Left cardiac atrium (tissue), 4 donors: ENCODE measurements at regions not wholly inside any gene's neighbourhood (a gene's known extent, or its start where the extent isn't known, plus 50 kb on each side); places are given as distances from the start of the nearest gene placed in this dataset.
"Not testable (repeated sequence)": the region's sequence is repeated elsewhere in the genome, so short reads cannot be mapped to it uniquely, and the experiment has no call there.

ENCODE experiments used
- ATAC-seq, 2 donors: fragments of 200-7000 bp; cut with Tn5 transposase; one replicate each; pipeline ENCODE4 v1.9.1; 2020; ENCODE audit warnings: mild to moderate bottlenecking in 2 of 2, moderate library complexity in 2 of 2
- DNase-seq: peaks from one replicate; pipeline ENCODE4 v3.0.0-alpha.2; 2020
- intact Hi-C, 2 donors: fragments of 100-400 bp; cut with DNase I; formaldehyde crosslinking; loops; one replicate each; pipeline versions ENCODE4 v1.14.1 to v1.15.1; 2022 to 2023
- donor health status: DM: no; HTN: yes; CAD: no.
- donor health status: DM: no; HTN: yes; CAD: no; lungs with severe emphysema.
- donor health status: DM: yes; HTN: yes; CAD: no.
- donor health status: Dilated cardiomyopathy.

DNA sequence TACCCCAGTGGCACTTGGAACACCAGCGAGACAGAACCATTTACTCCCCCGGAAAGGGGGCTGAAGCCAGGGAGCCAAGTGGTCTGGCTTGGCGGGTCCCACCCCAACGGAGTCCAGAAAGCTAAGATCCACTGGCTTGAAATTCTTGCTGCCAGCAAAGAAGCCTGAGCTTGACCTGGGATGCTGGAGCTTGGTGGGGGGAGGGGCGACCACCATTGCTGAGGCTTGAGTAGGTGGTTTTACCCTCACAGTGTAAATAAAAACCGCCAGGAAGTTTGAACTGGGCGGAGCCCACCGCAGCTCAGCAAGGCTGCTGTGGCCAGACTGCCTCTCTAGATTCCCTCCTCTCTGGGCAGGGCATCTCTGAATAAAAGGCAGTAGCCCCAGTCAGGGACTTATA, 62.8 kb downstream of the RPS24 start:
- intact Hi-C loops, ATAC-seq, DNase-seq: not testable (repeated sequence)

DNA sequence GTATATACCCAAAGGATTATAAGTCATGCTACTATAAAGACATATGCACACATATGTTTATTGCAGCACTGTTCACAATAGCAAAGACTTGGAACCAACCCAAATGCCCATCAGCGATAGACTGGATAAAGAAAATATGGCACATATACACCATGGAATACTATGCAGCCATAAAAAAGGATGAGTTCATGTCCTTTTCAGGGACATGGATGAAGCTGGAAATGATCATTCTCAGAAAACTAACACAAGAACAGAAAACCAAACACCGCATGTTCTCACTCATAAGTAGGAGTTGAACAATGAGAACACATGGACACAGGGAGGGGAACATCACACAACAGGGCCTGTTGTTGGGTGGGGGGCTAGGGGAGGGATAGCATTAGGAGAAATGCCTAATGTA, 68.9 kb downstream of the RPS24 start:
- DNase-seq, intact Hi-C loops, ATAC-seq: not testable (repeated sequence)

DNA sequence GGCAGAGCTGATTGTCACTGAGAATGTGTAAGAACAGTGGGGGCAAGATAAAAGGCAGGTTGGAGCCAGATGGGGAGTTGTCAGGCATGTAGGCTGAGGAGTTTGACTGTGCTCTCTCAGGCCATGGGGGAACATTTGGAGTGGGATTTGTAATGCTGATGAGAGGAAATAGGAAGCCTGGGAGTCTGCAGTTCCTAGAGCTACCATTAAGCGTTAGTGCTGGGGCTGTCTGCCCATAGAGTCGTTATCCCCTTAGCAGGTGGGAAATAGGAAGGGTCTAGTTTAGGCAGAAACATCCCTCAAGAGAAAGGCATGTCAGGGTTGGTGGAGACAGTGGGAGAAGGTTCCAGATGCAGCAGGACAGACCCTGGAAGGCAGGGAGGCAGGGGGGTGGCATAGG, 75.5 kb downstream of the RPS24 start:
- ATAC-seq, result no peak
- DNase-seq, result no peak
- intact Hi-C loops, result no loop called here

DNA sequence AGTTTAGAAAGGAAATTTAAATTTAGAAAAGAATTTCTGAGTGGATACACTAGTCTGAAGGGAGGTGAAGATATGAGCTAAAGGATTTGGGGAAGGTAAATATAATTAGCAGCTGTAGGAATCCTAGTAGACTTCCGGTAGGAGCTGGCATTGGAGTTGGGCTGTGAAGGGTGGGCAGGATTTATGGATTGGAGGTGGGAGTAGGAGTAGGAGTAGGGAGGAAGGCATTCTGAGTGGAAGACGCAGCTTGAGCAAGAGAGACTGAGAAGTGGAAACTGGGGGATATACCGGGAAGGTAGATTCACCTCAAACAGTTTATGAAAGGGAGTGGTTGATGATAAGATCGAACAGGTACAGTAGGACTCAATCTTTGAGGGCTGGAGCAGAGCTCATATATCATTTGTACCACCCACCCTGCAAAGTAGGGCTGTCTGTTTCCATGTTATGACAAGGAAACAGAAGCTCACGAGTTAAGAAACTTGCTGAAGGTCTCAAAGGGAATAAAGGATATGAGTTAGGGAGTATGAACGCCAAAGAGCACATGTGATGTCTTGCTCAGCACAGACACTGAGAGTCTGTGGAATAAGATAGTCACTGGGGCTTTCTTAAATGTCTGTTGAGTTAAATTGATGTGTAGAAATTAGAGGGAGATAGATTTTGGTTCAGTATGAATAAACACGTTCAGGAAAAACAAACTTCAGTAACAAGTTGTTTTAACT, 81.6 kb downstream of the RPS24 start:
- no peak for ATAC-seq

DNA sequence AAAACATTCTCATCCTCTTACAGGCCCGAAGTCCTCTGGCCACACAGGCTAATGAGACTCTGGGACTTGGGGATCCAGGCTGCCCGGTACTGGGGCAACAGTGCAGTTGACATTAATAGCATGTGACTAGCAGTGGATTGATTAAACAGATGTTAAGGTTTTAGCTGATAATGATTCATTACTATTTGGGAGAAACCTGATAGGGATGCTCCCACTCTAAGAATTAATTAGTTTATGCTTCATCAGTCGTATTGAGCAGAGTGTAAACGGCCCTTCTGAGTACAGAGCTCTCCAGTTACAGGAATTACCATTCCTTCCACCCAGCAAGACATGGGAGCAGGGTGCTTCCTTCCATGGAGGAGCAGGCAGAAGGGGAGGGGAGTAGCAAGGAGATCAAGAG, 82.7 kb downstream of the RPS24 start:
- DNase-seq, result no peak
- no peak for ATAC-seq
- intact Hi-C loops, result no loop called here

More for the DNA sequence above, 81.6 kb downstream of the RPS24 start:
- DNase-seq, result no peak
- intact Hi-C loops, result no loop called here

DNA sequence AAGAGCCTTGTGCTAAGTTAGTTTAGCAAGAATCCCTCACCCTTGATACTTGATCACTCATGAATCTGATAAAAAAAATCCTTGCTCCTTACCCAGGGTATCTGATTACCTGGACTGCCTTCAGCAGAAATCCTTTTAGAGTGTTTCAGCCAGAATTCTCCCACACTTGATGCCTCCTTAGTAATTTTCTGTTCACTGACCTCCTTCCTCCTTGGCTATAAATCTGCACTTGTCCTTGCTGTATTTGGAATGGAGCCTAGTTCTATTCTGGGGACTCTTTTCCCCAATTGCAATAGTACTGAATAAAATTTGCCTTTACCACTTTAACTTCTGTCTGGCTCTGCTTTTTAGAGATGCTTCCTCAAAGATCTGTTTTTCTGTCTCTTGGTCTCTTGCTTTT, 84.9 kb downstream of the RPS24 start:
- ATAC-seq (no peak), DNase-seq (no peak)
- intact Hi-C loops, result no loop called here

DNA sequence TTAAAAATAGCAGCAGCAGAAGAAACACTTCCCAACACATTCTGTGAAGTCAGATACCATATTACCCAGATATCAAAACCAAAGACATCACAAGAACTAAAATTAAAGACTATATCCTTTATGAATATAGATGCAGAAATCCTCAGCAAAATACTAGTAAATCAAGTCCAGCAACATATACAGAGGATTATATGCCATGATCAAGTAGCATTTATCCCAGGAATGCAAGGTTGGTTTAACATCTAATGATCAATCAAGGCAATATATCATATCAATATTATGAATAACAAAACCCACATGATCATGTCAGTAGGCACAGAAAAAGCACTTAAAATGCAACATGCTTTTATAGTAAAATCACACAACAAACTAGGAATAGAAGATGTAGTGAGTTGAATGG, 88.1 kb downstream of the RPS24 start:
- intact Hi-C loops, result no loop called here
- ATAC-seq (no peak), DNase-seq (no peak)

DNA sequence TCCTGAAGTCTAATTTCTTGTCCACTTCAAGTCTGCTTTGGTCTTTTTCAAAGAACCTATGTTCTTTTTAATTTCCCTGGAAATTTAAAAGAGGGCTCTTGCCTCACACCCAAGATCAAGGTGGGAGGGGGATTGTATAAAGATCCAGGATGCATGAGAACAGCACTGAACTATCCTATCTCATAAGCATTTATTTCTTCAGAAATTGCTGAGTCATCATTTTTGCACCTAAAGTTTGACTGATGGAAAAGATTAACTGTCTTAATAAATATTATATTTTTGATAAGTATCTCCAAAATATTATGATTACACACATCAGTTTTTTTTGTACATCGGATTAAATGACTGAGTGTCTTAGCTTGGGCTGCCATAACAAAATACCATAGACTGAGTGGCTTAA, 90.5 kb downstream of the RPS24 start:
- DNase-seq (no peak), ATAC-seq (no peak)
- intact Hi-C loops, result no loop called here

DNA sequence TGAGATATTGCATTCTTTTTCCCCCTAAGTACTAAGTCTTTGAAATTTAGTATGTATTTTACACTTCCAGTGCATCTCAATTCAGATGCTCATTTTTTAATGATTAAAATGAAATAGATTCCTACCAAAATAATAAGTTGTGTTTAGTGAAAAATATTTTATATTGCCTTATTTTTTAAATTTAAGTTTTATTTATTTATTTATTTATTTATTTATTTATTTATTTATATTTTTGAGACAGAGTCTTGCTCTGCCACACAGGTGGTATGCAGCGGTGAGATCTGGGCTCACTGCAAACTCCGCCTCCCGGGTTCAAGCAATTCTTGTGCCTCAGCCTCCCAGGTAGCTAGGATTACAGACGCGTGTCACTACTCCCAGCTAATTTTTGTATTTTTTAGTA, 95.5 kb downstream of the RPS24 start:
- intact Hi-C loops, result no loop called here
- no peak for DNase-seq

DNA sequence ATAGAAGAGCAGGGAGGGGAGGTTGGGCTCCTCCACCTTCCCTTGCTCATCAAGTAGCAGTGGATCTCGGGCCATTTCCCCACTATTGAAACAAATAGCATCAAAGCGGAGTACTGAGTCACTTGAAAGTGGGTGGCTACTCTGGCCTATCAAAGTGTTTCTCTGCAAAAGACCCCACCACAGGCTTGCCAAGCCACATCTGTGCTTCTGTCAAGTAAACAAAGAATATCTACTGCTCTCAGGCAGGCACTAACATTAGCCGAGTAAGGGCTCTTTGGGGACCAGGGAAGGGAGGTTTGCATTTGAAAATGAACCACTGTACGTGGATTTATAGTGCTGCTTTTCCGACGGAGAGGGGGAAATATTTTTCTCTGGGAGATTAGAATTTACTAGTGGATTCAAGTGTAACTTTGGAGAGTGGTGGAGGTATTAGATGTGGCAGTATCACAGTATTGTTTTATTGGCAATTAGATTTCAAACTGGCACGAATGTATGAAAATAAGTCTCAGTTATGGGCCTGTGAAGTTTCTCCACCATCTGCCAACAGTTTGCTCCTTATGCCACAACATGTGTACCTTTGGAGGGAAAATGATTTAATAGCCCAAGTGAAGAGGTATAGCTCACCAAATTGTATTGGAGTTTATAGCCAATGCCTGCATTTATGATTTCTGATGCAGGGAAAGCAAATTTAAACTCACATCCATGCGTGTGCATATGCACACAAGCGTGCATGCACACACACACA, 97.5 kb downstream of the RPS24 start:
- intact Hi-C loops, result no loop called here
- no peak for ATAC-seq
- DNase-seq, result no peak

More for the DNA sequence above, 95.5 kb downstream of the RPS24 start:
- ATAC-seq, result no peak

DNA sequence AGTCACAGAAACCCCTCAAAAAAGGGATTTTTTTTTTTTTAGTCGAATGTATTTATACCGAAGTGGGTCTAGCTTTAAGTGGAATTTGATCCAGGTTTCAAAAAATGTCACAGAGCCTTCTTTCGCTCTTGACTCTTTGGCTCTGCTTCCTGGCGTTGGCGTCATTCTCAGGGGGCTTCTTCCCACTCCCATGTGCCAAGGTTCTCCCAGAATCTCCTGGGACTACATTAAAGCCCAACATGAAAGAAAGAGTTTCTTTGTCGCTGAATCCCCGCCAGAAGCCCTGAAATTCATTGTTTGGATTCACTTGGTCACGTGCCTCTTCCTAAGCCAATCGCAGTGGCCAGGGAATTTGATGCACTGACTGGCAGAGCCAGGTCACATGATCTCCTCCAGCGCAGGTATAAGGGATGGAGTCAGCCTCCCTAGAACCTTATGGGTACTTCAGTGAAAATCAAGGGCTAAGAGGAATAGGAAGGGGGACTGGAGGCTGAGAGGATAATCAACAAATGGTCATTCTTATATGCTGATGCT, 101.2 kb downstream of the RPS24 start:
- no peak for DNase-seq
- no peak for ATAC-seq

DNA sequence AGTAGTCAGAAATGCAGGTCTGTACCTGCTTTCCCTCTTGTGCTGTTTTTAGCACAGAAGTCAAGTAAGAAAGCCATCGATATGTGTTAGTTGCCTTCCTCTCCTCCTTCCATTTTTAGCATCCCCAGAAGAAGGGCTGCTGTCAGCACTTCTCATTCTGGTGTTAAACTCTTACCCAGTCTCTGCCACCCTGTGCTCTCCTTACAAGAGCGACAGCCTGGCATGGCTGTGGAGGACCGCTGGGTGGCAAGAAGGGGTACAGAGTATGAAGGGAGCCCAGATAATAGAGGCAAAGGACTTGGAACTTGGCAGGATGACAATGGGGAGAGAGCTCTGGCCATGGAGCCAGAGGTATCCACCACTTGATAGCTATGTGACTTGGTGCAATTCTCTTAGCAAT, 103.5 kb downstream of the RPS24 start:
- intact Hi-C loops, result no loop called here
- DNase-seq (no peak), ATAC-seq (no peak)

More for the DNA sequence above, 101.2 kb downstream of the RPS24 start:
- intact Hi-C loops, result no loop called here

DNA sequence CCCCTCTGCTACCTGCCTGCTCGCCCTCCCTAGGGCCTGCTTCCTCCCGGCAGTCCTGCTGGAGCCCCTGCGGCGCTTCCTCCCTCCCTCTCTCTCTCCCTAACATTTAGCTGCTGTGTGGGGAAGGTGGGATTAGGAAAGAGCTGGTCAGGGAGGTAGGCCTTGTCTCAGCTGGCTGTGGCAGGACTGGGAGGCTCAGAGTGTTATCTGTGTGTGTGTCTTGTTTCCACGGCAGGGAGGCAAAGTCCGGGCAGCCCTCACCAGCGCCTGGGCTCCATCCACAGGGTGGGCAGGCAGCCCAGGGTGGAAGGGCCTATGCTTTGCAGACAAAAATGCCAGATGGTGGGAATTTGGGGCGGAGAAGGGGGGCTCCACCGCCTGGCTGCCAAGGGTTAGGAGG, 105.7 kb downstream of the RPS24 start:
- intact Hi-C loops, result no loop called here
- DNase-seq, result no peak
- ATAC-seq, result peak; percentile 47 to 68

DNA sequence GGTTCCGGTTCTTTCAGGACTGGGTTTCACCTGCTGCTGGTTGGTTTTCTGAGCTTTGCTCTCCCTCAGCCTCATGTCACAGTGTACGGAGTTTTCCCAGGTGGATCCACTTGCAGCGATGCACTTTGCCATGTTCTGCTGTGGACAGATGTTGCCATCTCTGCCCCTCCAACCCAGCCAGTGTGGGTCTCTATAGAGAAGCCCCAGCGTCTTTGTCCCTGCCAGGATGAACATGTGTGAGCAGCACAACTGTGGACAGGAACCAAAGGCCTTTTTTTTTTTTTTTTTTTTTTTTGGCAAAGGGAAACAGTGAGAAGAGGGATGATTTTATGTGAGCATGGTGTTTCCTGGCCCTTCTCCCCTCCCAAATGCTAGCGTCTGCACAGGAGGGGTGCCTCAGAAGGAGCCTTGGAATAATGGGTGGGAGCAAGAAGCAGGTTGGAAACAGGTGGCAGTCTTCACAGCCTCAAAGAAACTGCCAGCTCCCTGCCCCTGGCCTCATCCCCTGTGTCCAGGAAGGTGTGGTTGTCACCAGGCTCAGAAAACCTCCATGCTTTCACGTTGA, 106.5 kb downstream of the RPS24 start:
- ATAC-seq, result no peak
- intact Hi-C loops, result no loop called here

DNA sequence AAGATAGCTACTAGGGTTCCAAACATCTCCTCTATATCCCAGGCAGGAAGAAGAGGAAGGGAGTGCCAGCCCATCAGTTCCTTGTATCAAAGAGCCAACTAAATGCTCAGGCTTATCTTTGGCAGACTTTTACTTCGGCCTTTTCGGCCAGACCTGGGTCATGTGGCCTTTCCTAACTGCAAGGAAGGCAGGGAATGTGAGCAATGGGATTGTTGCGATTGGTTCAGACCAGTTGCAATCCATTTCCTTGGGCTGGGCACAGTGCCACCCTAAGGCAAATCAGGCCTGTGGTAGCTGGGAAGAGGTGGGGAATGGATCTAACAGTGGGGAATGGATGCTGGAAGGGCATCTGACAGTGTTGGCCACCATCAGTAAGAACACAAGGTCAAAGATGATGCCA, 109.9 kb downstream of the RPS24 start:
- intact Hi-C loops, result no loop called here
- ATAC-seq, result no peak
- no peak for DNase-seq

More for the DNA sequence above, 106.5 kb downstream of the RPS24 start:
- no peak for DNase-seq

DNA sequence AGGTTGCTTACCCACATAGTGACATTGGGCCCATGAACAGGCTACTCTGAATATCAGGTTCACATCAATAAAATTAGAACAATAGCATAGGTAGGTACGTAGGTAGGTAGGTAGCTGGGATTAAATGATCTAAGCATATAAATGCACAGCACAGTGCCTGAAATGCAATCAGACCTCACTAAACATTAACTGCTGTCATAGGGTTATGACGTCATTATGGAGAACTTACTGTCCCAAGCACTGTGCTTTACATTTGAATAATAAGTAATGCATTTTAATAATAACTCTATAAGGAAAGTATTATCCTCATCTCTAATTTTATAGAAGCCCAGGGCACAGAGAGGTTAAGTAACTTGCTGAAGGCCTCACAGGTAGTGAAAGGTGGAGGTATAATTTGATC, 112.5 kb downstream of the RPS24 start:
- intact Hi-C loops, result no loop called here
- no peak for DNase-seq
- no peak for ATAC-seq

DNA sequence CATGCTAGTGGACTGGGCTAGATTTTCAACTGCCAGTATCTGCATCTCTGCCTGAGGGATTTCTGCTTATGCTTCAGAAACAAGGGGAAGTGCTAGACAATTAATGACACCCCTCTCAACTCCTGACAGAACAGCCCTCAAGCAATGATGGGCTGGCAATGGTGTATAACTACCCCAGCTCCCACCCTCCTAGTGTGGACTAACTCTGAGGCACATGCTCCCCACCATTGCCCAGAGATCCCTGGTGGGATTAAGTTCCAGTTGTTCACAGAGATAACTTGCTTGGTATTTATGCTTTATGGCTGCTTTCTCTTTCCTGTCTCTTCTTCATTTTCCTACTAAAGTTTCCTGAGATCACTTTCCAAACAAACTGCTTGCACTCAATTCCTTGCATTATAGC, 113.5 kb downstream of the RPS24 start:
- DNase-seq (no peak), ATAC-seq (no peak)
- intact Hi-C loops, result no loop called here

DNA sequence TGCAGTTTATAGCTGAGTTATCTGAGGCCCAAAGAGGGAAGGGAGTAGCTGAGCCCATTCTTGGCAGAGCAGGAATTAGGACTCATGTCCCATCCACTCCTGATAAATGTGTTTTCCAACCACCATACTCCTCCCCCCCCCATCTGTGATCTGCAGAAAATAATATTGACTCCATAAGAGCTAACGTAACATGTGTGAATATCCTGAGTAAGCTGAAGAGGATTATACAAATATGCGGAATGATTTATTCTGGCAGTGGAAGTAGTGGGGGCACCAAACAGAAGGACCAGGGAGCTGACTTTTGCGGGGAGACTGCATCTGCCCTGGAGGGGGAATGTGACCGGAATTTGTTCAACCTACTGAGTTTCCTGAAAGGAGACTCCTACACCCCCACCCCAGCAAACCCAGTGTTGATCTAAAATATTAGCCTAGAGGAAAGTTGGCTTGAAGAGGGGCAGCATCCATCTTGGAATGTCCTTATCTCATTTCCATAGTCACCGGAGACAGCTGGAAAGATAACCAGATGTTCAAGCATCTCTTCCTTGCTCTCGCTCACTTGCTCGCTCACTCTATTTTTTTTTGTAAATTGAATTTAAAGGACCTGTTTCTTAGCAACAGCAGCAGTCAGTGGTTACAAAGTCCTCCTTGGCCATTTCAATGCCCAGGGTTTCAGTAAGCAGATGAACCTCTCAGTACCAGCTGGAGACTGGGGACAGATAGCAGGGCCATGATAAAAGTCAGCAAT, 114.7 kb downstream of the RPS24 start:
- ATAC-seq (no peak), DNase-seq (no peak)
- intact Hi-C loops, result no loop called here

DNA sequence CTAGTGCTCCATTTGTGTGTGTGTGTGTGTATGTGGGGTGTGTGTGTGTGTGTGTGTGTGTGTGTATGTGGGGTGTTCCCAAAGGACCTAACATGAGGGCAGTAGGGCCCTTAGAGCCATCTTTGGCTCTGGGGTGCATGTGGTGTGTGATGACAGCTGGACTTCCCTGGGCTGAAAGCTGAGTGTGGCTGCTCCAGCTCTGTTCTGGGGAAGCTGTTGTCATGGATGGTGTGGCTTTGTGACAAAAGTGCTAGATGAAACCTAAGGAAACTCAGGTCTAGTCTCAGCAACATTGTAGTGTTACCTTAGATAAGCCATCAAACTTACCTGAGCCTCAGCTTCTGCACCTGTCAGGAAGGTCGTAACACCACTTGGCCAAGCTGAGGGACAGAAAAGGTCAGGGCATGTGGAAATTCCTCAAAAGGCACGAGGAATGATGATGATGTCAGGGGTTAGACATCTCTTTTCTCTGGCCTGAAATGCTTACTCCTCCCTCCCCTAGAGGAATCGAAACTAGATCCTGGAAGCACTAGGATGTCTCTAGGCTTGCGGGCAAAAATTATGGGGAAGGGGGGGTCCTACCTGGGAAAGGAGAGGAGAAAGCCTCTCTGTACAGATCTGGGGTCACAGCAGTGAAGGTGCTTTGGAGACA, 115.4 kb downstream of the RPS24 start:
- ATAC-seq (peak in 1 of 2 donors; percentile 41), DNase-seq (no peak)
- intact Hi-C loops, result no loop called here
